Coronary artery (tissue), 2 donors: ENCODE measurements at regions not wholly inside any gene's neighbourhood (a gene's known extent, or its start where the extent isn't known, plus 50 kb on each side); places are given as distances from the start of the nearest gene placed in this dataset.

Source experiments
- DNase-seq: peaks from one replicate; pipeline ENCODE4 v3.0.0-alpha.2; 2017; ENCODE audit warnings: low spot score
- H3K27ac ChIP-seq, 2 donors: fragments of 200-600 bp; sonication (generic); one replicate each; pipeline ENCODE4 v1.5.1; 2016 to 2019
- H3K4me3 ChIP-seq: fragments of 200-600 bp; sonication (generic); 2 replicates; pipeline ENCODE4 v1.5.1; 2016; ENCODE audit warnings: mild to moderate bottlenecking, moderate library complexity
- CTCF ChIP-seq: fragments of 200-600 bp; sonication (generic); IDR thresholded peaks from one replicate; pipeline ENCODE4 v1.5.1; 2019; ENCODE audit warnings: antibody characterized with exemption

DNA sequence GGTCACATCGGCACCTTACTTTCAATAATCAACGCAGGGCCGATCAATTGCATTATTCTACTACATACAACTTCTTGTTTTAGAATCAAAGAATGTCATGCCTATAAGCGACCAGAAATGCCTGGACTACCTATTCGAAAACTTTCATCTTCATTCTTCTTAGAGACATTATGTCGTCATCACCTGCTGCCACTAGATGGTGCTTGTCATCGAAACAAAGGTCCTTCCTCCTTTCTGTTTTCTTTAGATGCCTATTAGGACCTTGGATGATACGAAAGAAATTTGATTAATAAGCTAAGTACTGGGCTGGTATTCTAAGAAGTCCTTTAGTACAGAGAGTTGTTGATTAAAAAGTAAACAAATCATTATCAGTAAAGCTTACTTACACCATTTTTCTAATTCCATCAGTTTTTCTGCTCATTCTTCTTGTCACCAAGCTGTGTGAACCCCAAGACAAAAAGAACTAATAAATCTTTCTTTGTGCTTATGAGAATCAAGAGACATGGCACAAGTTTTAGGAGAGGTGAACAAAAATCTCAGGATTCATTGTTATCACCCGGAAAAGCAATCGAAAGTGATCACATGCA is 154.5 kb upstream of the SLC4A4 start:
- H3K27ac ChIP-seq, result no peak overlapping the region
- H3K4me3 ChIP-seq, result no peak overlapping the region
- peak; percentile 30 for TF ChIP-seq CTCF
- no peak for DNase-seq

DNA sequence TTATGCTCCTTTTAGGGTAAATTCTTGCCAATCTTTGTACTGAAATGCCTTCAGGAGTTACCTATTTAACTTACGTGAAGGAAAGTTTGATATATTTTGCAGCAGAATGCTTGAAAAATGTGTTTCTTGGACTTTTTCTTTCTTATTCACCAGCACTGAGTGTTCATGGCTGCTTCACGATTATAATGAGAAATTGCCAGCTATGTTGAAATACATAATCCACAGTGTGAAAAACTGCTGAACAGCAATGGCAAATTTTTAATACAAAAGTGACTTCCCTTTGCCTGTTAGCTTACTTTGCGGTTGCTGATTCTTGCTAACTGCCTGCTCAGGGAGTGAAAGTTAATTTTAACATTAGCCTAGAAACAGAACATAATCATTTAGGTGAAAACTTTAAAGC is 153.8 kb upstream of the SLC4A4 start:
- no peak for TF ChIP-seq CTCF
- no peak for DNase-seq
- H3K4me3 ChIP-seq, result no peak overlapping the region
- H3K27ac ChIP-seq, result no peak overlapping the region

- peak overlapping the region; percentile 41 to 76 for H3K27ac ChIP-seq
- peak overlapping the region; percentile 71 for H3K4me3 ChIP-seq
- DNase-seq, result no peak
- TF ChIP-seq CTCF, result no peak
Observed at GRCh38 chr4:71186257-71186565, 152.6 kb upstream of the SLC4A4 start.

- DNase-seq, result peak; percentile 76
- TF ChIP-seq CTCF, result no peak
- peak overlapping the region; percentile 71 for H3K4me3 ChIP-seq
- peak overlapping the region; percentile 76 for H3K27ac ChIP-seq
Observed at GRCh38 chr4:71186566-71187403, 152.0 kb upstream of the SLC4A4 start.

- H3K27ac ChIP-seq, result peak overlapping the region; percentile 76
- TF ChIP-seq CTCF, result no peak
- peak overlapping the region; percentile 71 for H3K4me3 ChIP-seq
- no peak for DNase-seq
Observed at GRCh38 chr4:71187404-71188155, 151.2 kb upstream of the SLC4A4 start.

- no peak for TF ChIP-seq CTCF
- DNase-seq, result no peak
- Histone ChIP-seq H3K4me3 (peak overlapping the region; percentile 71), H3K27ac (no peak overlapping the region)
Observed at GRCh38 chr4:71188156-71188640, 150.6 kb upstream of the SLC4A4 start.
